ENCODE measurements at regions not wholly inside any gene's neighbourhood (a gene's known extent, or its start where the extent isn't known, plus 50 kb on each side); places are given as distances from the start of the nearest gene placed in this dataset.

DNA sequence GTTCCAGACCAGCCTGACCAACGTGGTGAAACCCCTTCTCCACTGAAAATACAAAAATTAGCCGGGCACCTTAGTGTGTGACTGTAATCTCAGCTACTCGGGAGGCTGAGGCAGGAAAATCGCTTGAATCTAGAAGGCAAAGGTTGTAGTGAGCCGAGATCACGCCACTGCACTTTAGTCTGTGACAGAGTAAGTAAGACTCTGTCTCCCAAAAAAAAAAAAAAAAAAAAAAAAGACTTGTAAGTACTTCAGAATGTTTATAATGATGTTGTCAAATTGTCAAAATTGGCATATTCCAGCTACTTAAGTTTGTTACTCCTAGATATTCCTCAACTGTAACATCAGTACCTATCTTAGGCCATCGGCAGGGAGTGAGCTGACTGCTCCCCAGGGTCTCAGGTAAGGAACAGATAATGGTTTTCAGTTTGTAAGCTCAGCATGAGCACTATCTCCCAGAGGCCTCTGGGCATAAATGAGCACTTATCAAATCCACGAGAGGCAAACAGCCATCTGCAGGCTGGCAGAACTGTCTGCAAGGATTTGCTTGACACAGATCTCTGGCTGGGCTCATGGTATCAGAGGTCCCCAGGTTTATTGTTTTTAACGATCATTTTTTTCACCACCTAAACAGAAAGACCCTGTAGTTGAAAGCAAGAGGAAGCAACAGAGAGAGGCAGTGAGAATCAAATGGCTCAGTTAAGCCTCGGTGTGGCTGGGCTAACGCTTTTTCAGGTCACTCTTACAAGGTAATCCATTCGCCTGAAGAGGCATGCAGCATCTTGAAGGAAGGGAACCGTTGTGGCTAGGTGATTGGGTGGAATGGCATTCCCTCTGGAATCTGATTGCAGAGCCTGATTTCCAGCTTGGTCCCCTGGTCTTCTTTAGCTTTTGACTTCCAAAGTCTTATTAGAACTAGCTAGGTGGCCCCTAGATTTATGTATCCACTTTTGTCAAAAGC is 115.9 kb downstream of the LY86 start:
- Histone ChIP-seq H3K9me3 (ENCODE audit: control insufficient read depth, low read length) (no peaks in the 10 kb centered on the region), H3K4me3 (ENCODE audit: insufficient read depth, low read depth, low read length) (no peak overlapping the region), H3K36me3 (ENCODE audit: control insufficient read depth, insufficient read depth, low read length) (no peaks in the 10 kb centered on the region), H3K27me3 (ENCODE audit: control insufficient read depth, insufficient read depth, low read length, poor library complexity, severe bottlenecking) (no peaks in the 10 kb centered on the region), H3K4me1 (ENCODE audit: control insufficient read depth, insufficient read depth, low read length) (peaks cover 6% of the 10 kb centered on the region), H3K27ac (ENCODE audit: insufficient read depth, low read depth, low read length, poor library complexity, severe bottlenecking) (no peak overlapping the region)
- 87 to 88% methylated on average over 13 of the region's 13 CpGs for whole genome bisulfite sequencing, 2 experiments

DNA sequence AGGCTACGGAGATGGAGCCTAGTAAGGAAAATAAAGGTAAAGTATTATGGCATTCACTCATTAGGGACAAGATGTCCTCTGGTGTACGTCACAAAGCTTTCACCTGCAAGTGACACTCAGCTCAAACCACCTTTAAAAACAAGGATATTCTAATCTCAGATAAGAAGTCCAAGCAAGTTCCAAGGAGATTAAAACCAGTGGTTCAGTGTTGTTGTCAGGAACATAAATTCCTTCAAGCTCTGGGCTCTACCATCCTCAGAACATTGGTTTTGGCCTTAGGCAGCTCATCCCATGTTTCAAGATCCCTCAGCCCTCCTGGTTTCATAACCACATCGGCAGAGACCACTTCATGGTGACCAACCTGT is 116.5 kb downstream of the LY86 start:
- Histone ChIP-seq H3K27me3 (ENCODE audit: control insufficient read depth, insufficient read depth, low read length, poor library complexity, severe bottlenecking) (no peaks in the 10 kb centered on the region), H3K36me3 (ENCODE audit: control insufficient read depth, insufficient read depth, low read length) (no peaks in the 10 kb centered on the region), H3K4me1 (ENCODE audit: control insufficient read depth, insufficient read depth, low read length) (peaks cover 3% of the 10 kb centered on the region), H3K4me3 (ENCODE audit: insufficient read depth, low read depth, low read length) (no peak overlapping the region), H3K9me3 (ENCODE audit: control insufficient read depth, low read length) (no peaks in the 10 kb centered on the region), H3K27ac (ENCODE audit: insufficient read depth, low read depth, low read length, poor library complexity, severe bottlenecking) (no peak overlapping the region)
- 88 to 89% methylated on average over 3 of the region's 3 CpGs for WGBS, 2 experiments

DNA sequence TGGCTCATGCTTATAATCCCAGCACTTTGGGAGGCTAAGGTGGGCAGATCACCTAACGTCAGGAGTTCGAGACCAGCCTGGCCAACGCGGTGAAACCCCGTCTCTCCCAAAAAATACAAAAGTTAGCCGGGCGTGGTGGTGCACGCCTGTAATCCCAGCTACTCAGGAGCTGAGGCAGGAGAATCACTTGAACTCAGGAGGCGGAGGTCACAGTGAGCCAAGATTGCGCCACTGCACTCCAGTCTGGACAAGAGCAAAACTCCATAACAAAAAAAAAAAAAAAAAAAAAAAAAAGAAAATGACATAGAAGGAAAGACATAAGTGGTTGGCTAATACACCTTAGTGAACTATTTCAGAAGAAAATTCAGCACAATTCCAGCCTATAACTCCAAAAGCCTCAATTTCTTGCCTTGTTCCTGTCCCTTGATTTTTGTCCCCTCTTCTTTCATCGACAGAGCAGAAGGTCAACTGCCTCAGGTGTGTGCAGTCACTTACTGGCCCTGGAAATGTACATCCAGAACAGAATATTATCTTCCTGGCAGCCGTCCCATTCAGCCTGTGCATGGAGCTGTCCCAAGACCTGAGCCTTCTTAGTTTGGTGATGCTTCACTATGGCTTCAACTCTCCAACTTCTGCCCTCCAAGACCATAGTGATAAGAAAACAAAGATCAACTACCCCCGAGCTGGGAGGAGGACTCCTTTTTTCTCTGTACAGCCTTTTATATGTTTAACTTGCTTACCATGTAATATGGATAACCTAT is 117.6 kb downstream of the LY86 start:
- no peaks in the 10 kb centered on the region for H3K9me3 ChIP-seq (ENCODE audit: control insufficient read depth, low read length)
- no peak overlapping the region for H3K4me3 ChIP-seq (ENCODE audit: insufficient read depth, low read depth, low read length)
- WGBS, 2 experiments = 91 to 96% methylated on average over 12 to 13 of the region's 13 CpGs
- no peaks in the 10 kb centered on the region for H3K27me3 ChIP-seq (ENCODE audit: control insufficient read depth, insufficient read depth, low read length, poor library complexity, severe bottlenecking)
- H3K36me3 ChIP-seq (ENCODE audit: control insufficient read depth, insufficient read depth, low read length) = no peaks in the 10 kb centered on the region
- no peaks in the 10 kb centered on the region for H3K4me1 ChIP-seq (ENCODE audit: control insufficient read depth, insufficient read depth, low read length)
- no peak overlapping the region for H3K27ac ChIP-seq (ENCODE audit: insufficient read depth, low read depth, low read length, poor library complexity, severe bottlenecking)

DNA sequence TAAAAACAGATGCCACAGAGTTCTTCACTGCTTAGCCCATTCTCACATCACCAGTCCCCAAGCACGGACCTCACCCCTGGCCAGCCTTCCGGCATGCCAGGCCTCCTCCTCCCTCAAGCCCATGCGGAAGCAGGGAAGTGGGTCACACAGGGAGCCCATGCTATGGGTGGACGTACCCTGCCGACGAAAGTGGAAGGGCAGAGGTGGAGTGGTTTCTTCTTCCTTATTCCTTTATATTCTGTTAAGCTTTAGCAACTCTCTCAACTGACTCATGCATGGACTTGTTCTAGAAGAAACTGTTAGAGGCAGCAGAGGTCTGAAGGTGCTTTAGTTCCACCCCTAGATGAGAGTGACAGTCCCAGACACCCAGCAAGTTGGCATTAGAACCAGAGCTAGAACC is 118.6 kb downstream of the LY86 start:
- no peak overlapping the region for H3K4me3 ChIP-seq (ENCODE audit: insufficient read depth, low read depth, low read length)
- 91 to 95% methylated on average over 6 of the region's 6 CpGs for WGBS, 2 experiments
- H3K27me3 ChIP-seq (ENCODE audit: control insufficient read depth, insufficient read depth, low read length, poor library complexity, severe bottlenecking) = no peaks in the 10 kb centered on the region
- no peaks in the 10 kb centered on the region for H3K4me1 ChIP-seq (ENCODE audit: control insufficient read depth, insufficient read depth, low read length)
- no peaks in the 10 kb centered on the region for H3K9me3 ChIP-seq (ENCODE audit: control insufficient read depth, low read length)
- H3K27ac ChIP-seq (ENCODE audit: insufficient read depth, low read depth, low read length, poor library complexity, severe bottlenecking) = no peak overlapping the region
- no peaks in the 10 kb centered on the region for H3K36me3 ChIP-seq (ENCODE audit: control insufficient read depth, insufficient read depth, low read length)

DNA sequence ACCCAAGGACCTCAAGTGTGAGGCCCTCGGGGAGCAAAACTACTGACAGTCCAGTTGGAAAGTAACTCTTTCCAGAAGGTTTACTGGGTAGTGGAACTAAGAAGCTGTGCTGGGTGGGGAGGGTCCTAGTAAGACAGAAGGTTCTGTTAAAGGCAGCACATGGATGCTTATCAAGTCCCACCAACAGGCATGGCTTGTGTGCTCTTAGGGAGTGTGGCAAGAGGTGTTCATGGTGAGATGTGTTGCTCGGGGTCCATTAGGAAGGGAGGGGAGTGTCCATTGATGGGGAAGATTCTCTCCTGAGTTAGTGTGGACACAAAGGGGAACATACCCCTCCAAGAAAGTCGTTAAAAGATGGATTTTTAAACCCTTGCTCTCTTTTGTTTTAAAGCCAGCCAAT is 120.6 kb downstream of the LY86 start:
- Histone ChIP-seq H3K4me3 (ENCODE audit: insufficient read depth, low read depth, low read length) (no peak overlapping the region), H3K9me3 (ENCODE audit: control insufficient read depth, low read length) (no peaks in the 10 kb centered on the region), H3K4me1 (ENCODE audit: control insufficient read depth, insufficient read depth, low read length) (no peaks in the 10 kb centered on the region), H3K36me3 (ENCODE audit: control insufficient read depth, insufficient read depth, low read length) (no peaks in the 10 kb centered on the region), H3K27me3 (ENCODE audit: control insufficient read depth, insufficient read depth, low read length, poor library complexity, severe bottlenecking) (no peaks in the 10 kb centered on the region), H3K27ac (ENCODE audit: insufficient read depth, low read depth, low read length, poor library complexity, severe bottlenecking) (no peak overlapping the region)
- 86 to 89% methylated on average over 3 of the region's 3 CpGs for WGBS, 2 experiments

DNA sequence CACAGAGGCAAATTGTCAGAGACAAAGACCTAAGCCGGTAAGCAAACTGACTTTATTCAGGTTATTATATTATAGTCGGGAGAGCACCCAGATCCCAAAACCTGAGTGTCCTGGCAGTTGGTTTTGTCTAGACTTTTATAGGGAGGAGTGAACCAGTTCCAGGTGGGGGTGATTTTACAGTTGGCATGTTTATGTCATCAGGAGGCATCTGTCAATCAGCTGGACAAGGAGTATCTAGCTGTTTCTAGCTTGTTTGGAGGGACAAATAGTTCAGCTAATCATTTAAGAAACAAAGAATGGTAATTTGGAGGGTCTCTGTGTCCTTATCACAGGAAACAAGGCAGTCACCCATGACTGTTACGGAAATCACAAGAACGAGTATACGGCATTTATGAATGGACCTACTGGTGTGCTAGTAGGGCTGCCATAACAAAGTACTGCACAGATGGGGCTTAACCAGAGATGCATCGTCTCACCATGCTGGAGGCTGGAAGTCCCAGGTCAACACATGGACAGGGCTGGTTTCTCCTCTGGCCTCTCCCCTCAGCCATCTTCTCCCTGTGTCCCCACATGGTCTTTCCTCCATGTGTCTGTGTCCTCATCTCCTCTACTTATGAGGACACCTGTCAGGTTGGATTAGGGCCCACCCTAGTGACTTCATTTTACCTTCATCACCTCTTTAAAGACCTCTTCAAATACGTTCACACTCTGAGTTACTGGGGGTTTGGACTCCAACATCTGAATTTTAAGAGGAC is 122.7 kb downstream of the LY86 start:
- WGBS, 2 experiments = 81 to 82% methylated on average over 7 of the region's 7 CpGs
- no peaks in the 10 kb centered on the region for H3K9me3 ChIP-seq (ENCODE audit: control insufficient read depth, low read length)
- peaks cover 5% of the 10 kb centered on the region for H3K4me1 ChIP-seq (ENCODE audit: control insufficient read depth, insufficient read depth, low read length)
- H3K36me3 ChIP-seq (ENCODE audit: control insufficient read depth, insufficient read depth, low read length) = no peaks in the 10 kb centered on the region
- H3K27me3 ChIP-seq (ENCODE audit: control insufficient read depth, insufficient read depth, low read length, poor library complexity, severe bottlenecking) = no peaks in the 10 kb centered on the region
- no peak overlapping the region for H3K4me3 ChIP-seq (ENCODE audit: insufficient read depth, low read depth, low read length)
- H3K27ac ChIP-seq (ENCODE audit: insufficient read depth, low read depth, low read length, poor library complexity, severe bottlenecking) = no peak overlapping the region

DNA sequence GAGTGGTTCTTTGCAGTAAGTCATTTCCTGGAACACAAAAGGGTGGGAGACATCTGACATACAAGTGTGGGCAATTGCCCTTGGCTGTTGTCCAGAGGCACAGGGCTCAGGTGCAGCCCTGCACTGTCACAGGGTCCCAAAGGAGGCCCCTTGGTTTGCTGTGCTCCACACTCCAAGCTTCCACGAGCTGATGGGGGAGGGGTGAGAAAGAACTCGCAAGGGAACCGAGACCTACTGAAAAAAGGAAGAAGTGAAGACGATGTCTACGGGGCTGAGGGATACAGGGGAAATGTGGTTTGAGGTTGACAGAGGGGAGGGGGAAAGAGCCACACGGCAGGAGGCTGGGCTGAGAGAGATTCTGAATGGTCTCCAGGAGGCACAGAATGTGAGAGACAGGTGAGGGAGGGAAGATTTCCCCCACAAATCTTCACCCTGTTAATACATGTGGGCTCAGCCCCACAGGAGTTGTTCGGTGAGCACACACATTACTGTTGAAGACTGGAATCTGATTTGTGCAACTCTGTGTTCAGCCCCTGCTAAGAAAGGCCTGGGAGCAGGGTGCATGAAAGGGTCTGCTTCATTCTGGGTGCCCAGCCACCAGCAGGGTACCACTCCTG is 123.4 kb downstream of the LY86 start:
- H3K4me3 ChIP-seq (ENCODE audit: insufficient read depth, low read depth, low read length) = no peak overlapping the region
- H3K27ac ChIP-seq (ENCODE audit: insufficient read depth, low read depth, low read length, poor library complexity, severe bottlenecking) = no peak overlapping the region
- H3K9me3 ChIP-seq (ENCODE audit: control insufficient read depth, low read length) = no peaks in the 10 kb centered on the region

DNA sequence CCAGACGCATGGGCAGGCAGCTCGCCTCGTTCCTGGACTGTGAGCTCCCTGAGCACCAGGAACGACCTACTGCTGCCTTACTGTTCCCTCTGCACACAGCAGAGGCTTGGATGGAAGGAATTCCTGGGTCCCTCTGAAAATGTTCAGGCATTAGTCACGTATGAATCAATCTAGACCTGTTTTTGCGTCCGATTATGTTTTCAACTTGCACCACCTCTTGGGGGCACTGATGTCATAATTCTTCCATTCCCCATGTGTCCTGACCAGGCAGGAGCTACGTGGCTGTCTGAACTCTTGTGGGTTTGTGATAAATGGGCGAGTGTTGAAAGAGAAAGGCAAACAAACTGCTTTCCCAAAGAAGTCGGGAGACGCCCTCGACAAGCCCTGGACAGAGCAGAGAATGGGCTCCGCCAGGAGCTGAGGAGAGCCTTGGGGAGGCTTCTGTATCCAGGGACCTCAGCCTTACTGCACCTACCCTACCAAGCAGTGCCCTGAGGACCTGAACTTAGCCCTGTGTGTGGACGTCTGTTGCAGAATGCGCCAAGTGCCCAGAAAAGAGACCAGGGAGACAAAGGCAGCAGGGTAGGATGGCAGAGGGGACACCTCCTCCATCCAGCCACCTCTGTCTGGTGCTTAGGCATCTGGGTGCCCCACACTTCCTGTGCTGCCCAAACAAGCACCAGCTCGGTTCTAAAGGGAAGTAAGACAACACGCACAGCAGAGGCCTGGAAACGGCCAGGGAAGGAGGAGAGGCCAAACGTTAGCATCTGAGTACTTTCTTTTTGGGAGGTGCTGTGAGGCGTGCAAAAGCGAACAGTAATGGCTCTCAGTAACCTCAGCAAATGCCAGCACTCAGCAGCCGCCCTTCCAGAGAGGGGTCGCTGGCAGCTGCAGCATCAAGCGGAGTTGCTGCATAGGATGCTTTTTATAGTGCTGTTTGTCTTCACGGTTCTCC is 124.2 kb downstream of the LY86 start:
- H3K27ac ChIP-seq (ENCODE audit: insufficient read depth, low read depth, low read length, poor library complexity, severe bottlenecking) = no peak overlapping the region
- peaks cover 5% of the 10 kb centered on the region for H3K4me1 ChIP-seq (ENCODE audit: control insufficient read depth, insufficient read depth, low read length)
- no peaks in the 10 kb centered on the region for H3K36me3 ChIP-seq (ENCODE audit: control insufficient read depth, insufficient read depth, low read length)
- WGBS, 2 experiments = 80% methylated on average over 25 of the region's 25 CpGs
- H3K9me3 ChIP-seq (ENCODE audit: control insufficient read depth, low read length) = no peaks in the 10 kb centered on the region
- no peaks in the 10 kb centered on the region for H3K27me3 ChIP-seq (ENCODE audit: control insufficient read depth, insufficient read depth, low read length, poor library complexity, severe bottlenecking)
- H3K4me3 ChIP-seq (ENCODE audit: insufficient read depth, low read depth, low read length) = no peak overlapping the region

More for the DNA sequence above, 123.4 kb downstream of the LY86 start:
- WGBS, 2 experiments = 74 to 75% methylated on average over 7 of the region's 7 CpGs
- Histone ChIP-seq H3K4me1 (ENCODE audit: control insufficient read depth, insufficient read depth, low read length) (peaks cover 5% of the 10 kb centered on the region), H3K36me3 (ENCODE audit: control insufficient read depth, insufficient read depth, low read length) (no peaks in the 10 kb centered on the region), H3K27me3 (ENCODE audit: control insufficient read depth, insufficient read depth, low read length, poor library complexity, severe bottlenecking) (no peaks in the 10 kb centered on the region)

DNA sequence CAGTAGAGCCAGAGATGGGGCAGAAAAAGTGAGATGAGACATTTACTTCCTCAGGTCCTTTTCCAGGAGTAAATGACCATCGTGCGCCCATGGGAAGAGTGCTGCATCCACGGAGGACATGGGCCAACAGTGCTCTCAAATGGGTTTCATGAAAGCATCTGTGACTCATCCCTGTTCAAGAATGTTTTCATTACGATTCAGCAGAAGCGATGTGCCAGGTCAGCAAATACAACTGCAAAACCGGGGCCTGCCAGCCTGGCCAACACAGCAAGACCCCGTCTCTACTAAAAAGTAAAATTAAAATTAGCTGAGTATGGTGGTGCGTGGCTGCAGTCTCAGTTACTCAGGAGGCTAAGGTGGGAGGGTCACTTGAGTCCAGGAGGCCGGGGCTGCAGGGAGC is 125.1 kb downstream of the LY86 start:
- Histone ChIP-seq H3K9me3 (ENCODE audit: control insufficient read depth, low read length) (no peaks in the 10 kb centered on the region), H3K36me3 (ENCODE audit: control insufficient read depth, insufficient read depth, low read length) (no peaks in the 10 kb centered on the region), H3K4me1 (ENCODE audit: control insufficient read depth, insufficient read depth, low read length) (peaks cover 5% of the 10 kb centered on the region), H3K4me3 (ENCODE audit: insufficient read depth, low read depth, low read length) (no peak overlapping the region), H3K27me3 (ENCODE audit: control insufficient read depth, insufficient read depth, low read length, poor library complexity, severe bottlenecking) (no peaks in the 10 kb centered on the region), H3K27ac (ENCODE audit: insufficient read depth, low read depth, low read length, poor library complexity, severe bottlenecking) (no peak overlapping the region)
- WGBS, 2 experiments = 92 to 93% methylated on average over 9 of the region's 9 CpGs

Data from ectodermal cell (in vitro differentiated cells).